ENCODE measurements at regions not wholly inside any gene's neighbourhood (a gene's known extent, or its start where the extent isn't known, plus 50 kb on each side); places are given as distances from the start of the nearest gene placed in this dataset.
"Not testable (repeated sequence)": the region's sequence is repeated elsewhere in the genome, so short reads cannot be mapped to it uniquely, and the experiment has no call there.

GRCh38 chr10:64784451-64784850 lies 1263.2 kb downstream of the REEP3 start:
- TF ChIP-seq, protein P1, sequence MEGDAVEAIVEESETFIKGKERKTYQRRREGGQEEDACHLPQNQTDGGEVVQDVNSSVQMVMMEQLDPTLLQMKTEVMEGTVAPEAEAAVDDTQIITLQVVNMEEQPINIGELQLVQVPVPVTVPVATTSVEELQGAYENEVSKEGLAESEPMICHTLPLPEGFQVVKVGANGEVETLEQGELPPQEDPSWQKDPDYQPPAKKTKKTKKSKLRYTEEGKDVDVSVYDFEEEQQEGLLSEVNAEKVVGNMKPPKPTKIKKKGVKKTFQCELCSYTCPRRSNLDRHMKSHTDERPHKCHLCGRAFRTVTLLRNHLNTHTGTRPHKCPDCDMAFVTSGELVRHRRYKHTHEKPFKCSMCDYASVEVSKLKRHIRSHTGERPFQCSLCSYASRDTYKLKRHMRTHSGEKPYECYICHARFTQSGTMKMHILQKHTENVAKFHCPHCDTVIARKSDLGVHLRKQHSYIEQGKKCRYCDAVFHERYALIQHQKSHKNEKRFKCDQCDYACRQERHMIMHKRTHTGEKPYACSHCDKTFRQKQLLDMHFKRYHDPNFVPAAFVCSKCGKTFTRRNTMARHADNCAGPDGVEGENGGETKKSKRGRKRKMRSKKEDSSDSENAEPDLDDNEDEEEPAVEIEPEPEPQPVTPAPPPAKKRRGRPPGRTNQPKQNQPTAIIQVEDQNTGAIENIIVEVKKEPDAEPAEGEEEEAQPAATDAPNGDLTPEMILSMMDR (IDR thresholded peaks at IDR 0.05), result not testable (repeated sequence)
- TF ChIP-seq POLR2A, EP300 (IDR thresholded peaks at IDR 0.05): not testable (repeated sequence)
